CD4-positive, alpha-beta T cell (primary cell): ENCODE measurements at regions not wholly inside any gene's neighbourhood (a gene's known extent, or its start where the extent isn't known, plus 50 kb on each side); places are given as distances from the start of the nearest gene placed in this dataset.

Source experiments
- ATAC-seq: fragments of 200-7000 bp; cut with Tn5 transposase; one replicate; pipeline ENCODE4 v1.10.0; 2022; ENCODE audit warnings: mild to moderate bottlenecking; ENCODE audit not compliant: poor library complexity
- CTCF ChIA-PET: fragments of 350-600 bp; sonication (Branson Sonifier 250); formaldehyde crosslinking; loops from one replicate; lab custom pipeline; 2021; ENCODE audit warnings: antibody characterized with exemption, inconsistent platforms; lab: Charles Lee
- POLR2A ChIA-PET: fragments of 350-600 bp; sonication (Branson Sonifier 250); formaldehyde crosslinking; loops from one replicate; lab custom pipeline; 2021; ENCODE audit warnings: antibody characterized with exemption, inconsistent platforms; lab: Charles Lee
- DNase-seq, 14 experiments: peaks; one replicate each; pipeline ENCODE4 v3.0.0-alpha.2; 2013 to 2020; ENCODE audit warnings: mixed read lengths in 2 of 14
- H3K27ac ChIP-seq, 2 donors: one replicate each; pipeline versions ENCODE4 v1.5.1 to v1.7.0; 2013; ENCODE audit warnings: low read length in 2 of 2, low read depth in 1 of 2, mild to moderate bottlenecking in 1 of 2
- H3K27me3 ChIP-seq, 2 experiments: 1 replicate in 1 of 2; 2 replicates in 1 of 2; pipeline versions ENCODE4 v1.6.1 to v1.7.0; 2013; ENCODE audit warnings: low read length in 2 of 2, control low read depth in 1 of 2, mild to moderate bottlenecking in 1 of 2, moderate library complexity in 1 of 2; ENCODE audit not compliant: insufficient read depth in 2 of 2, control insufficient read depth in 1 of 2
- H3K36me3 ChIP-seq: one replicate; pipeline ENCODE4 v1.6.1; 2013; ENCODE audit warnings: low read length, control low read depth; ENCODE audit not compliant: insufficient read depth
- H3K4me1 ChIP-seq: one replicate; pipeline ENCODE4 v1.6.1; 2013; ENCODE audit warnings: low read length, control low read depth; ENCODE audit not compliant: insufficient read depth
- H3K4me3 ChIP-seq: one replicate; pipeline ENCODE4 v1.5.1; 2013; ENCODE audit warnings: mild to moderate bottlenecking, low read length, moderate library complexity
- H3K9me3 ChIP-seq, 2 experiments: 1 replicate in 1 of 2; 2 replicates in 1 of 2; pipeline versions ENCODE4 v1.6.1 to v1.7.0; 2013; ENCODE audit warnings: low read length in 2 of 2, mild to moderate bottlenecking in 2 of 2, control low read depth in 1 of 2, moderate library complexity in 1 of 2; ENCODE audit not compliant: control insufficient read depth in 1 of 2, insufficient read depth in 1 of 2
- H3K27ac Mint-ChIP-seq: one replicate; pipeline ENCODE4 v1.8.0; 2020; ENCODE audit warnings: mixed read lengths
- H3K27me3 Mint-ChIP-seq: one replicate; pipeline ENCODE4 v1.8.0; 2021; ENCODE audit warnings: mixed read lengths
- H3K36me3 Mint-ChIP-seq: one replicate; pipeline ENCODE4 v1.8.0; 2021; ENCODE audit warnings: low read depth, mixed read lengths
- H3K4me1 Mint-ChIP-seq: one replicate; pipeline ENCODE4 v1.8.0; 2021; ENCODE audit warnings: low read depth, mixed read lengths
- H3K4me3 Mint-ChIP-seq: one replicate; pipeline ENCODE4 v1.8.0; 2020; ENCODE audit warnings: mild to moderate bottlenecking, mixed read lengths
- H3K9me3 Mint-ChIP-seq: one replicate; pipeline ENCODE4 v1.8.0; 2020; ENCODE audit warnings: mixed read lengths
- intact Hi-C, 2 experiments: fragments of 100-400 bp; cut with DNase I in 1 of 2; cut with micrococcal nuclease in 1 of 2; formaldehyde crosslinking; loops; one replicate each; pipeline versions ENCODE4 v1.15.1 to v1.9.0; 2023 to 2025; cut with DNase I, micrococcal nuclease
- TF ChIP-seq, protein P1 (sequence below): fragments of 200-600 bp; IDR thresholded peaks from one replicate; pipeline ENCODE4 v1.8.0; 2022; ENCODE audit warnings: antibody characterized with exemption, mild to moderate bottlenecking

GRCh38 chr1:90122654-90123340 lies 127.9 kb downstream of the ZNF326 start:
- no peaks in the 10 kb centered on the region for H3K36me3 ChIP-seq
- no peaks in the 10 kb centered on the region for H3K4me1 Mint-ChIP-seq
- H3K27me3 ChIP-seq, result peaks cover 0 to 4% of the 10 kb centered on the region in 2 experiments
- intact Hi-C loops, result no loop called here
- CTCF ChIA-PET, result no interaction called here
- no peak overlapping the region for H3K4me3 Mint-ChIP-seq
- H3K4me3 ChIP-seq, result no peak overlapping the region
- POLR2A ChIA-PET, result no interaction called here
- H3K4me1 ChIP-seq, result no peaks in the 10 kb centered on the region
- TF ChIP-seq, protein P1, sequence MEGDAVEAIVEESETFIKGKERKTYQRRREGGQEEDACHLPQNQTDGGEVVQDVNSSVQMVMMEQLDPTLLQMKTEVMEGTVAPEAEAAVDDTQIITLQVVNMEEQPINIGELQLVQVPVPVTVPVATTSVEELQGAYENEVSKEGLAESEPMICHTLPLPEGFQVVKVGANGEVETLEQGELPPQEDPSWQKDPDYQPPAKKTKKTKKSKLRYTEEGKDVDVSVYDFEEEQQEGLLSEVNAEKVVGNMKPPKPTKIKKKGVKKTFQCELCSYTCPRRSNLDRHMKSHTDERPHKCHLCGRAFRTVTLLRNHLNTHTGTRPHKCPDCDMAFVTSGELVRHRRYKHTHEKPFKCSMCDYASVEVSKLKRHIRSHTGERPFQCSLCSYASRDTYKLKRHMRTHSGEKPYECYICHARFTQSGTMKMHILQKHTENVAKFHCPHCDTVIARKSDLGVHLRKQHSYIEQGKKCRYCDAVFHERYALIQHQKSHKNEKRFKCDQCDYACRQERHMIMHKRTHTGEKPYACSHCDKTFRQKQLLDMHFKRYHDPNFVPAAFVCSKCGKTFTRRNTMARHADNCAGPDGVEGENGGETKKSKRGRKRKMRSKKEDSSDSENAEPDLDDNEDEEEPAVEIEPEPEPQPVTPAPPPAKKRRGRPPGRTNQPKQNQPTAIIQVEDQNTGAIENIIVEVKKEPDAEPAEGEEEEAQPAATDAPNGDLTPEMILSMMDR, result no peak
- H3K9me3 ChIP-seq, result no peaks in the 10 kb centered on the region
- DNase-seq (no peak), ATAC-seq (no peak)
- H3K27ac Mint-ChIP-seq, result no peak overlapping the region
- H3K9me3 Mint-ChIP-seq, result no peaks in the 10 kb centered on the region
- H3K36me3 Mint-ChIP-seq, result no peaks in the 10 kb centered on the region
- H3K27me3 Mint-ChIP-seq, result peaks cover 55% of the 10 kb centered on the region
- no peak overlapping the region for H3K27ac ChIP-seq

GRCh38 chr1:90114521-90115141 lies 119.7 kb downstream of the ZNF326 start:
- Histone ChIP-seq H3K36me3 (no peaks in the 10 kb centered on the region), H3K9me3 (no peaks in the 10 kb centered on the region), H3K27ac (no peak overlapping the region), H3K4me1 (no peaks in the 10 kb centered on the region), H3K27me3 (peaks cover 0 to 8% of the 10 kb centered on the region in 2 experiments), H3K4me3 (no peak overlapping the region)
- H3K36me3 Mint-ChIP-seq, result no peaks in the 10 kb centered on the region
- intact Hi-C loops, result loop anchor here in 1 of 2 experiments (5.0 kb wide), 1 partner anchor 1053 kb away; no protein-coding TSS in a partner anchor
- TF ChIP-seq, protein P1, result peak; percentile 58
- H3K27ac Mint-ChIP-seq, result no peak overlapping the region
- POLR2A ChIA-PET, result no interaction called here
- peaks cover 41% of the 10 kb centered on the region for H3K27me3 Mint-ChIP-seq
- ATAC-seq (no peak), DNase-seq (peak in 3 of 14 experiments; percentile 11 to 24 (median 17))
- no peaks in the 10 kb centered on the region for H3K4me1 Mint-ChIP-seq
- H3K9me3 Mint-ChIP-seq, result no peaks in the 10 kb centered on the region
- CTCF ChIA-PET, result no interaction called here
- no peak overlapping the region for H3K4me3 Mint-ChIP-seq

DNA sequence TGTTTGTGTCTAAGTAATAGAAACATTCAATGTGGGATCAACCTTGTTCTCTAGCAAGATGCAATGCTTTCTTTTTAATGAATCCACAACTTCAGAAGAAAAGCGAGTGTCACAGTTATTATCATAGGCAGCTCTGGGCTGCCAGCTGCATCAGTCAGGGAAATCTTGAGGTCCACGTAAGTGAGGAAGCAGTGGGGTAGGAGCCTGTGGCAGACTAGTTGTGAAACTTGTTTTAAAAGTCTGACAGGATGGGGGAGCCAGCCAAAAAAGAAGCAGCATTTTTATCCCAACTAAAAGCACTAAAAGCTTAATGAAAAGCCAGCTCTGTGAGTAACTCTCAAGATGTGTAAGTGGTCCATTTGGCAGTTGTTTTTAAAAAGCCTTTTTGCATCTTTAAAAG lies 113.1 kb downstream of the ZNF326 start:
- Mint-ChIP-seq H3K27ac (no peak overlapping the region), H3K36me3 (no peaks in the 10 kb centered on the region), H3K9me3 (no peaks in the 10 kb centered on the region), H3K4me1 (no peaks in the 10 kb centered on the region), H3K27me3 (peaks cover 19% of the 10 kb centered on the region), H3K4me3 (no peak overlapping the region)
- Histone ChIP-seq H3K9me3 (no peaks in the 10 kb centered on the region), H3K4me1 (no peaks in the 10 kb centered on the region), H3K27ac (no peak overlapping the region), H3K36me3 (no peaks in the 10 kb centered on the region), H3K4me3 (no peak overlapping the region), H3K27me3 (peaks cover 0 to 21% of the 10 kb centered on the region in 2 experiments)
- POLR2A ChIA-PET, result no interaction called here
- CTCF ChIA-PET, result no interaction called here
- intact Hi-C loops, result no loop called here
- ATAC-seq, result no peak
- TF ChIP-seq, protein P1, result no peak
- DNase-seq, result no peak
